ENCODE measurements at regions not wholly inside any gene's neighbourhood (a gene's known extent, or its start where the extent isn't known, plus 50 kb on each side); places are given as distances from the start of the nearest gene placed in this dataset.

GRCh38 chr4:74541667-74542066, 96.7 kb downstream of the AREG start:
- DNase-seq (ENCODE audit: low read depth), result no peak
- Histone ChIP-seq H3K27me3 (ENCODE audit: control insufficient read depth, insufficient read depth, low read length) (no peaks in the 10 kb centered on the region), H3K4me3 (ENCODE audit: low read depth, low read length) (no peak overlapping the region), H3K36me3 (ENCODE audit: control insufficient read depth, insufficient read depth, low read length) (no peaks in the 10 kb centered on the region)
- TF ChIP-seq CTCF (IDR thresholded peaks at IDR 0.05; ENCODE audit: insufficient read depth, low read length, poor library complexity, severe bottlenecking), result no peak

GRCh38 chr4:74543231-74543781, 98.4 kb downstream of the AREG start:
- H3K4me3 ChIP-seq (ENCODE audit: low read depth, low read length), result no peak overlapping the region
- no peak for TF ChIP-seq CTCF (IDR thresholded peaks at IDR 0.05; ENCODE audit: insufficient read depth, low read length, poor library complexity, severe bottlenecking)
- H3K27me3 ChIP-seq (ENCODE audit: control insufficient read depth, insufficient read depth, low read length), result no peaks in the 10 kb centered on the region
- no peaks in the 10 kb centered on the region for H3K36me3 ChIP-seq (ENCODE audit: control insufficient read depth, insufficient read depth, low read length)
- DNase-seq (ENCODE audit: low read depth), result no peak

- TF ChIP-seq CTCF (IDR thresholded peaks at IDR 0.05; ENCODE audit: insufficient read depth, low read length, poor library complexity, severe bottlenecking), result no peak
- no peaks in the 10 kb centered on the region for H3K36me3 ChIP-seq (ENCODE audit: control insufficient read depth, insufficient read depth, low read length)
- no peaks in the 10 kb centered on the region for H3K27me3 ChIP-seq (ENCODE audit: control insufficient read depth, insufficient read depth, low read length)
- no peak overlapping the region for H3K4me3 ChIP-seq (ENCODE audit: low read depth, low read length)
- DNase-seq (ENCODE audit: low read depth), result no peak
Observed at GRCh38 chr4:74543983-74544382, 99.0 kb downstream of the AREG start.

GRCh38 chr4:74544655-74545361, 99.9 kb downstream of the AREG start:
- DNase-seq (ENCODE audit: low read depth), result no peak

GRCh38 chr4:74545448-74545847, 100.5 kb downstream of the AREG start:
- TF ChIP-seq CTCF (IDR thresholded peaks at IDR 0.05; ENCODE audit: insufficient read depth, low read length, poor library complexity, severe bottlenecking), result no peak
- H3K36me3 ChIP-seq (ENCODE audit: control insufficient read depth, insufficient read depth, low read length), result no peaks in the 10 kb centered on the region
- DNase-seq (ENCODE audit: low read depth), result no peak
- no peak overlapping the region for H3K4me3 ChIP-seq (ENCODE audit: low read depth, low read length)
- no peaks in the 10 kb centered on the region for H3K27me3 ChIP-seq (ENCODE audit: control insufficient read depth, insufficient read depth, low read length)

More at GRCh38 chr4:74544655-74545361, 99.9 kb downstream of the AREG start:
- Histone ChIP-seq H3K36me3 (ENCODE audit: control insufficient read depth, insufficient read depth, low read length) (no peaks in the 10 kb centered on the region), H3K4me3 (ENCODE audit: low read depth, low read length) (no peak overlapping the region), H3K27me3 (ENCODE audit: control insufficient read depth, insufficient read depth, low read length) (no peaks in the 10 kb centered on the region)
- no peak for TF ChIP-seq CTCF (IDR thresholded peaks at IDR 0.05; ENCODE audit: insufficient read depth, low read length, poor library complexity, severe bottlenecking)

- DNase-seq (ENCODE audit: low read depth), result peak; percentile 56
- no peak for TF ChIP-seq CTCF (IDR thresholded peaks at IDR 0.05; ENCODE audit: insufficient read depth, low read length, poor library complexity, severe bottlenecking)
- H3K4me3 ChIP-seq (ENCODE audit: low read depth, low read length), result no peak overlapping the region
- no peaks in the 10 kb centered on the region for H3K36me3 ChIP-seq (ENCODE audit: control insufficient read depth, insufficient read depth, low read length)
- H3K27me3 ChIP-seq (ENCODE audit: control insufficient read depth, insufficient read depth, low read length), result no peaks in the 10 kb centered on the region
Observed at GRCh38 chr4:74546057-74546456, 101.1 kb downstream of the AREG start.
